ENCODE measurements at regions not wholly inside any gene's neighbourhood (a gene's known extent, or its start where the extent isn't known, plus 50 kb on each side); places are given as distances from the start of the nearest gene placed in this dataset.

DNA sequence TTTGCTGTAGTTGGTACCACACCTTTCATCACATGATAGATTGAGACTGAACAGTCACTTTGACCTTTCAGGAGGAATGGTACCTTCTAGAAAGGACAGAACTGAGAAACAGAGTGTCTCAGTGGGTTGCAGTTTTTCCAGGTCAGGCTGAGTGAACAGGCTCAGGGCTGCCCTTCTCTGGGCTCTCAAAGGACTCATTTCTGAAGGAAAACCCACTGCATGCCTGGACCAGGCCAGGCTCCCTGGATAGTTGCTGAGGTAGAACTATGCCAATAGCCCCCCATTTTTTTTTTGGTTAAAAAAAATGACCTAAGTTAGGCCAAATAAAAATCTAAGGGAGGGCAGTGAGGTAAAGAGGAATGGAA is 148.1 kb upstream of the EGLN3 start:
- H3K4me3 ChIP-seq (ENCODE audit: low read depth, low read length) = no peak overlapping the region
- TF ChIP-seq, protein P1, sequence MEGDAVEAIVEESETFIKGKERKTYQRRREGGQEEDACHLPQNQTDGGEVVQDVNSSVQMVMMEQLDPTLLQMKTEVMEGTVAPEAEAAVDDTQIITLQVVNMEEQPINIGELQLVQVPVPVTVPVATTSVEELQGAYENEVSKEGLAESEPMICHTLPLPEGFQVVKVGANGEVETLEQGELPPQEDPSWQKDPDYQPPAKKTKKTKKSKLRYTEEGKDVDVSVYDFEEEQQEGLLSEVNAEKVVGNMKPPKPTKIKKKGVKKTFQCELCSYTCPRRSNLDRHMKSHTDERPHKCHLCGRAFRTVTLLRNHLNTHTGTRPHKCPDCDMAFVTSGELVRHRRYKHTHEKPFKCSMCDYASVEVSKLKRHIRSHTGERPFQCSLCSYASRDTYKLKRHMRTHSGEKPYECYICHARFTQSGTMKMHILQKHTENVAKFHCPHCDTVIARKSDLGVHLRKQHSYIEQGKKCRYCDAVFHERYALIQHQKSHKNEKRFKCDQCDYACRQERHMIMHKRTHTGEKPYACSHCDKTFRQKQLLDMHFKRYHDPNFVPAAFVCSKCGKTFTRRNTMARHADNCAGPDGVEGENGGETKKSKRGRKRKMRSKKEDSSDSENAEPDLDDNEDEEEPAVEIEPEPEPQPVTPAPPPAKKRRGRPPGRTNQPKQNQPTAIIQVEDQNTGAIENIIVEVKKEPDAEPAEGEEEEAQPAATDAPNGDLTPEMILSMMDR (IDR thresholded peaks at IDR 0.05; ENCODE audit: low read depth, low read length) = no peak

DNA sequence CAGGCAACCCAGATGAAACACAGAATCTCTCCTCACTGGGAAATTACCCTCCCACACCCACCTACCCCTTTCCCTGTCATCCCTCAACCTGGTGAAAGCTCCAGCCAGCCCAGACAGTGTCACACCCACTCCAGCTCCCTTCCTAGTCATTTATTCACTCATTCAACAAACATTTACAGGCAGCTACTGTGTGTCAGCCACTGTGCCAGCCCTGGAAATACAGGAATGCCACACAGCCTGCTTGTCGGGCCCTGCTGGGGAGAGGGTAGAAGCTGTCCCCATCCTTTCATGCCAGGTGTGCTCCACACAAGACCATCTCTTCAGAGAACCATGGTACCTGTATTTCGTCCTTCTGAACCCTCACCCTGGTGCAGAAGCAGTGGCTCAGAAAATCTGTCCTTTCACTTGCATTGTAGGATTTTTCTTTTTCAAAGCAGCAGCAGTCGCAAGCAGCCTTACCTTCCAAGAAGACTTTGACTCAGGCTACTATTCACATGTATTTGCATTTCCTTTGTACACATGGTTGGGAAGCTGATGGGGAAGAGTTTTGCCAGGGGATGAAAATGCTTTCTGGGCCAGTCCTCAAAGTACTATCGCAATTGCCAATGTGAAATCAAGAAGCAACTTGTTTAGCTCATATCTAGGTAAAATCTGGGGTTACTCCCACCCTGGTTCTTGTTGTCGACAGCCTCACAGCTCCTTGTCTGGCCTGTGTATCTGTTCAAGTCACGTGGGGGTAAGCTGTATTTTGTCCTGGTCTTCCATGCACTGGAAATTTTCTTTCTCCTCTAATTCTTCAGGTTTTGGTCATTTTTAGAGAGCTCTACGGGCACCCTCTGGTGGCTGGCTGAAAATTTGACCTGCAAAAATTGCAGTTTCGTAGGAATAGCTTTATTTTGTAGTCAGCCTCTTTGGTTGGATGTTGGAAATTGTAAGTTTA is 147.4 kb upstream of the EGLN3 start:
- TF ChIP-seq, protein P1 (IDR thresholded peaks at IDR 0.05; ENCODE audit: low read depth, low read length) = 0 out of 2 replicates have a peak, but pooled peaks have one; percentile 23
- H3K4me3 ChIP-seq (ENCODE audit: low read depth, low read length) = no peak overlapping the region

DNA sequence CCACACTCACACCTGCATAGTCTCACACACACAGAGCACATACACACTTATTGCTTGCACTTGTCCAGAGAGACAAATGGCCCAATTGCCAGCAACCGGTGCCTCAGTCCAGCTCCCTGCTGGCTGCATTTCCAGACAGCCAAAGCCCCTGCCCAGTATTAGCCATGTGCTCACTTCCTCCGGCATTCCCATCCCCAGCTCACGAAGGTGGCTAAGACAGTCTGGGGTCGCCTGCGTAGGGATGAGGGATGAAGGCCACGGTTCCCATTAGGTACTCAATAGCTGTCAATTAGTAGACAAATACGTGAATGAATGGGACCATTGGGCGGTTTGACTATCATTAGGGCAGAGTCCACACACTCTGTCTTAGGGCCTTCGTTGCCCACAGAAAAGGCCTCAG is 146.8 kb upstream of the EGLN3 start:
- no peak overlapping the region for H3K4me3 ChIP-seq (ENCODE audit: low read depth, low read length)
- TF ChIP-seq, protein P1 (IDR thresholded peaks at IDR 0.05; ENCODE audit: low read depth, low read length) = no peak

DNA sequence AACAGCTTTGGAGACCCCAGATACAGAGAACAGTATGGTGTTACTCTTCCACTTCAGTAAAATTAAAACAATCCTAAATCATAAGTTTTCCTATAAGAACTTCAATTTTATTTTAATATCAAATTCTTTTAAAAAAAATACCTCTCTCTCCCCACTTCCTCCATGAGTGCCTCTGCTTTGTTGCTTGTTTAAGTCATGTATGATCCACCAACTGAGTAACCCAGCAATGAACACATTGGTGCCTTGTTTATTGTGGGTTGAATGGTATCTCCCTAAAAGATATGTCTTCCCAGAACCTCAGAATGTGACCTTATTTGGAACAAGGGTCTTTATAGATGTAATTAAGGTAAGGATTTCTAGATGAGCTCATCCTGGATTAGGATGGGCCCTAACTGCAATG is 143.5 kb upstream of the EGLN3 start:
- H3K4me3 ChIP-seq (ENCODE audit: low read depth, low read length) = no peak overlapping the region
- TF ChIP-seq, protein P1 (IDR thresholded peaks at IDR 0.05; ENCODE audit: low read depth, low read length) = no peak

DNA sequence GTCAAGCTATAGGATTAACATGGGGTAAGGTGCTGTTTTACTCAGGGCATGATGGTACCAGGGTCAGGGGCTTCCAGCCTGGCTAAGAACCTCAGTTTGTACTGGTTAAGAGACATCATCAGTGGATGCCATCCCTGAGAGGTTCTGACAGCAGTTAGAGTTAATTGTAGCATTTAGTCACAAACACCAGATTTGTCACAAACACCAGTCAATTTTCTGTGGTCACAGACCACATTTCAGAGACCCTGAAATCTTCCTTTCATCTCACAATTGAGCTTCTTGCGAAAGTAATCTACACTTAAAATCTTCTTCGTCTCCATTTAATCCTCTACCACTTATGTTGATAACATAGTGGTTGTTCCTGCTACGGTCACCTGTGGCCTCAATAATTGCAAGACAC is 143.0 kb upstream of the EGLN3 start:
- TF ChIP-seq, protein P1 (IDR thresholded peaks at IDR 0.05; ENCODE audit: low read depth, low read length) = no peak

DNA sequence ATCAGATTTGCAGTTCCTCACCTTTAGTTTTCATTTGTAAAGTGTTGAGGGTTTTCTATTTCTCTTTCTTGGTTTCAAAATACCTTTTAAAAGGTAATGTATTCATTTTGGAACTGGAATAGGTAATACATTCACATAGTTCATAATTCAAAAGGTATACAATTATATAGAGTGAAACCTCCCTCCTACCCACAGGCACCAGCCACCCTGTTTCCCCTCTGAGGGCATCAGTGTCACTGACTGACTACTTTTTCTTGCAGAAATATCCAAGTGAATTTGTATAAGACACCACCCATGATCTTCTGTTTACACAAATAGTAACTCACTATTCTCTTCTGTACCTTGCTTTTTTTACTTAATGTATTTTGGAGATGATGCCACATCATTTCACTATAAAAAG is 139.6 kb upstream of the EGLN3 start:
- no peak overlapping the region for H3K4me3 ChIP-seq (ENCODE audit: low read depth, low read length)
- TF ChIP-seq, protein P1 (IDR thresholded peaks at IDR 0.05; ENCODE audit: low read depth, low read length) = no peak

More for the DNA sequence above, 143.0 kb upstream of the EGLN3 start:
- H3K4me3 ChIP-seq (ENCODE audit: low read depth, low read length) = no peak overlapping the region

DNA sequence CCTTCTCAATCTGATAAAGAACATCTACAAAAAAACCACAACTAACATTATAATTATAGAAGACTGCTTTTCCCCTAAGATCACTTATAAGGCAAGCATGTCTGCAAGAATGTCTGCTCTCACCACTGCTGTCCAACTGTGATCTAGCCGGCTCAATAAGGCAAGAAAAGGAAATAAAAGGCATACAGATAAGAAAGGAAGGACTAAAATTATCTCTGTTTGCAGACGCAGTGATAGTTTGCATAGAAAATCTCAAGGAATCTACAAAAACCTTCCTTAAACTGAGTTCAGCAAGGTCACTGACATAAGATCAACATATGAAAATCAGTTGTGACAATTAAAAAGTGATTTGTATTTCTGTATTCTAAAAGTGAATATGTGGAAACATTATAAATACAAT is 138.0 kb upstream of the EGLN3 start:
- TF ChIP-seq, protein P1 (IDR thresholded peaks at IDR 0.05; ENCODE audit: low read depth, low read length) = no peak
- no peak overlapping the region for H3K4me3 ChIP-seq (ENCODE audit: low read depth, low read length)
